A549 (cell line): ENCODE measurements at regions not wholly inside any gene's neighbourhood (a gene's known extent, or its start where the extent isn't known, plus 50 kb on each side); places are given as distances from the start of the nearest gene placed in this dataset.

Source experiments
- CEBPB ChIP-seq, 2 experiments: fragments of >200 bp in 1 of 2; sonication (Bioruptor Twin) in 1 of 2; formaldehyde crosslinking in 1 of 2; IDR thresholded peaks; 2 replicates each; pipeline ENCODE4 v1.6.1; 2012 to 2016
- CHD2 ChIP-seq: fragments of 150-350 bp; IDR thresholded peaks from 2 replicates; pipeline ENCODE4 v1.6.1; 2014; ENCODE audit warnings: low read length; ENCODE audit not compliant: partially characterized antibody
- CTCF ChIP-seq: fragments of >200 bp; sonication (Bioruptor Twin); formaldehyde crosslinking; IDR thresholded peaks from 3 replicates; pipeline ENCODE4 v1.5.1; 2016
- EHMT2 ChIP-seq: fragments of 200-600 bp; sonication (generic); IDR thresholded peaks from 2 replicates; pipeline ENCODE4 v1.6.1; 2016; ENCODE audit warnings: antibody characterized with exemption, low read depth, mild to moderate bottlenecking, moderate library complexity
- JUN ChIP-seq, 2 experiments: fragments of >200 bp; sonication (Bioruptor Twin); formaldehyde crosslinking; IDR thresholded peaks; 2 replicates in 1 of 2; 3 replicates in 1 of 2; pipeline ENCODE4 v1.6.1; 2016 to 2017
- JUNB ChIP-seq: fragments of >200 bp; sonication (Bioruptor Twin); formaldehyde crosslinking; IDR thresholded peaks from 2 replicates; pipeline ENCODE4 v1.6.1; 2016
- POLR2A ChIP-seq: IDR thresholded peaks from 2 replicates; pipeline ENCODE4 v1.6.1; 2012; ENCODE audit warnings: mild to moderate bottlenecking, low read length
- RARB ChIP-seq: fragments of 250-450 bp; sonication (Bioruptor Pico); IDR thresholded peaks from 2 replicates; pipeline ENCODE4 v1.8.0; 2021; ENCODE audit warnings: mild to moderate bottlenecking, moderate library complexity
- REST ChIP-seq: fragments of 200-600 bp; sonication (generic); IDR thresholded peaks from 2 replicates; pipeline ENCODE4 v1.6.1; 2016; ENCODE audit warnings: antibody characterized with exemption, mild to moderate bottlenecking, moderate library complexity
- TF ChIP-seq, protein P1 (sequence below): IDR thresholded peaks from 2 replicates; pipeline ENCODE4 v1.6.1; 2012
- TF ChIP-seq, protein P2 (sequence below): IDR thresholded peaks from 2 replicates; pipeline ENCODE4 v1.6.1; 2012; ENCODE audit warnings: low read depth, borderline replicate concordance

DNA sequence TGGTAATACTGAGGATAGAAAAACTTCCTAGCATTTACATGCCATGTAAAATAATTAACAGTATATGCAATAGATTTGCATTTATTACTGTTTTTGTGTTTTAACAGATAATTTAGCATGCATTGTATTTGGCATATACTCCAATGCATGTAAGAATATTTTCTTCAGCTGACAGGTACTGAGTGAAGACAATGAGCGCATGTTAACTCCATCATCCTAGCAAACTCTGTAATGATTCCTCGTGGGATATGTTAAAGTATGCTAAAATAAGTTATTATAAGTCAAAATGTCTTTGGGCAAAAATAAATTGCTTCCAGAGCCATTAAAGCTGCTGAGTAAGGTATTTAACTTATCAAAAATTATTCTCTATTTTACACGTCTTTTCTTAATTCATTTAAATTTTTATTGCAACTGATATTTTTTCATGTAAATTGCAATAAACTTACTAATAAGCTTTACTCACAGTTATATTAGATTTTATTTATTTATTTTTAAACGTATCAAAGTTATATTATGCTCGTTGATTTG is 616.4 kb upstream of the NDST4 start:
- TF ChIP-seq, protein P1, sequence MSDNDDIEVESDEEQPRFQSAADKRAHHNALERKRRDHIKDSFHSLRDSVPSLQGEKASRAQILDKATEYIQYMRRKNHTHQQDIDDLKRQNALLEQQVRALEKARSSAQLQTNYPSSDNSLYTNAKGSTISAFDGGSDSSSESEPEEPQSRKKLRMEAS, result no peak
- TF ChIP-seq, protein P2, sequence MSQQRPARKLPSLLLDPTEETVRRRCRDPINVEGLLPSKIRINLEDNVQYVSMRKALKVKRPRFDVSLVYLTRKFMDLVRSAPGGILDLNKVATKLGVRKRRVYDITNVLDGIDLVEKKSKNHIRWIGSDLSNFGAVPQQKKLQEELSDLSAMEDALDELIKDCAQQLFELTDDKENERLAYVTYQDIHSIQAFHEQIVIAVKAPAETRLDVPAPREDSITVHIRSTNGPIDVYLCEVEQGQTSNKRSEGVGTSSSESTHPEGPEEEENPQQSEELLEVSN, result no peak
- TF ChIP-seq POLR2A, result no peak
- no peak for TF ChIP-seq CTCF
- TF ChIP-seq REST, result no peak
- TF ChIP-seq CEBPB (IDR thresholded peaks at IDR 0.05), result no peak
- TF ChIP-seq CHD2, result no peak
- no peak for TF ChIP-seq JUNB
- no peak for TF ChIP-seq JUN (IDR thresholded peaks at IDR 0.05)
- TF ChIP-seq EHMT2, result no peak
- TF ChIP-seq RARB (CRISPR knock-in tag), result no peak
